IMR-90 (cell line): ENCODE measurements at regions not wholly inside any gene's neighbourhood (a gene's known extent, or its start where the extent isn't known, plus 50 kb on each side); places are given as distances from the start of the nearest gene placed in this dataset.
A peak's percentile ranks its signal among the peaks of the same experiment; 100 is the strongest.

Experiments used
- ATAC-seq: fragments of 200-7000 bp; cut with Tn5 transposase; 2 replicates; pipeline ENCODE4 v1.9.1; 2020; ENCODE audit warnings: low read depth, mild to moderate bottlenecking, moderate library complexity
- BruUV-seq: library from RNA; stranded (reverse); fragments of 400-500 nt; replicated peaks from 2 replicates; lab custom pipeline; 2021; lab: Mats Ljungman, UMichigan
- CTCF ChIA-PET: fragments of 300-600 bp; formaldehyde crosslinking; extraction: SDS; loops from one replicate; lab custom pipeline; 2021; ENCODE audit warnings: antibody characterized with exemption; lab: Yijun Ruan, JAX
- POLR2A ChIA-PET: fragments of 300-600 bp; sonication (Branson Sonifier 250); formaldehyde crosslinking; loops from one replicate; lab custom pipeline; 2022; ENCODE audit warnings: antibody characterized with exemption; ENCODE audit not compliant: unreplicated experiment; lab: Charles Lee
- DNase-seq: peaks from one replicate; pipeline ENCODE4 v3.0.0; 2013
- H2AFZ ChIP-seq: replicated peaks from 2 replicates; pipeline ENCODE3; 2013; ENCODE audit warnings: low read length, mild to moderate bottlenecking; ENCODE audit not compliant: poor library complexity
- H2AK5ac ChIP-seq: 2 replicates; pipeline ENCODE4 v1.6.1; 2013; ENCODE audit warnings: low read depth, low read length, inconsistent platforms
- H2AK9ac ChIP-seq: replicated peaks from 2 replicates; pipeline ENCODE3; 2013; ENCODE audit warnings: mild to moderate bottlenecking, low read depth, low read length, moderate library complexity; ENCODE audit not compliant: poor library complexity
- H2BK120ac ChIP-seq: 2 replicates; pipeline ENCODE4 v1.6.1; 2013; ENCODE audit warnings: low read depth, low read length, inconsistent platforms
- H2BK15ac ChIP-seq: 3 replicates; pipeline ENCODE4 v1.6.1; 2013; ENCODE audit warnings: low read depth, low read length, inconsistent platforms
- H2BK20ac ChIP-seq: 2 replicates; pipeline ENCODE4 v1.6.1; 2013; ENCODE audit warnings: low read depth, mild to moderate bottlenecking, inconsistent platforms, low read length, moderate library complexity
- H2BK5ac ChIP-seq: 2 replicates; pipeline ENCODE4 v1.6.1; 2013; ENCODE audit warnings: mild to moderate bottlenecking, low read depth, low read length, inconsistent platforms; ENCODE audit not compliant: poor library complexity, severe bottlenecking
- H3K14ac ChIP-seq: replicated peaks from 2 replicates; pipeline ENCODE4 v1.6.1; 2013; ENCODE audit warnings: low read depth, low read length, inconsistent platforms
- H3K18ac ChIP-seq: 2 replicates; pipeline ENCODE4 v1.6.1; 2013; ENCODE audit warnings: low read depth, low read length, control low read depth
- H3K23ac ChIP-seq: 2 replicates; pipeline ENCODE4 v1.6.1; 2013; ENCODE audit warnings: low read depth, low read length, inconsistent platforms
- H3K27ac ChIP-seq: 2 replicates; pipeline ENCODE4 v1.5.1; 2013; ENCODE audit warnings: mild to moderate bottlenecking, control low read depth, low read length; ENCODE audit not compliant: insufficient read depth
- H3K27me3 ChIP-seq: 2 replicates; pipeline ENCODE4 v1.6.1; 2013; ENCODE audit warnings: low read length; ENCODE audit not compliant: control insufficient read depth, insufficient read depth
- H3K36me3 ChIP-seq: 2 replicates; pipeline ENCODE4 v1.6.1; 2013; ENCODE audit warnings: low read length, mixed read lengths; ENCODE audit not compliant: control insufficient read depth, insufficient read depth
- H3K4ac ChIP-seq: 2 replicates; pipeline ENCODE4 v1.6.1; 2013; ENCODE audit warnings: low read depth, low read length, inconsistent platforms
- H3K4me1 ChIP-seq: 2 replicates; pipeline ENCODE4 v1.6.1; 2013; ENCODE audit warnings: low read length, mixed read lengths; ENCODE audit not compliant: control insufficient read depth, insufficient read depth
- H3K4me2 ChIP-seq: 2 replicates; pipeline ENCODE4 v1.6.1; 2013; ENCODE audit warnings: low read depth, mild to moderate bottlenecking, control low read depth, low read length, moderate library complexity
- H3K4me3 ChIP-seq: 2 replicates; pipeline ENCODE4 v1.5.1; 2013; ENCODE audit warnings: low read depth, mild to moderate bottlenecking, control low read depth, low read length, moderate library complexity; ENCODE audit not compliant: insufficient read depth
- H3K56ac ChIP-seq: 2 replicates; pipeline ENCODE4 v1.6.1; 2013; ENCODE audit warnings: low read length, inconsistent platforms; ENCODE audit not compliant: insufficient read depth; ENCODE audit errors: extremely low read depth
- H3K79me1 ChIP-seq, 2 experiments: 2 replicates each; pipeline ENCODE4 v1.6.1; 2013; ENCODE audit warnings: low read length in 2 of 2, inconsistent platforms in 1 of 2, low read depth in 1 of 2
- H3K9ac ChIP-seq: 2 replicates; pipeline ENCODE4 v1.6.1; 2013; ENCODE audit warnings: low read depth, low read length, control low read depth
- H3K9me1 ChIP-seq: 2 replicates; pipeline ENCODE4 v1.6.1; 2013; ENCODE audit warnings: low read length, inconsistent platforms; ENCODE audit not compliant: insufficient read depth
- H3K9me3 ChIP-seq: 2 replicates; pipeline ENCODE4 v1.6.1; 2013; ENCODE audit warnings: low read length; ENCODE audit not compliant: control insufficient read depth, insufficient read depth
- H4K20me1 ChIP-seq: 2 replicates; pipeline ENCODE4 v1.6.1; 2013; ENCODE audit warnings: low read length, inconsistent platforms; ENCODE audit not compliant: insufficient read depth
- H4K5ac ChIP-seq: 2 replicates; pipeline ENCODE4 v1.6.1; 2013; ENCODE audit warnings: mild to moderate bottlenecking, low read depth, low read length, control low read depth
- H4K8ac ChIP-seq, 2 experiments: 2 replicates each; pipeline ENCODE4 v1.6.1; 2013; ENCODE audit warnings: low read depth in 2 of 2, low read length in 2 of 2, control low read depth in 1 of 2, inconsistent platforms in 1 of 2
- H4K91ac ChIP-seq: 2 replicates; pipeline ENCODE4 v1.6.1; 2013; ENCODE audit warnings: low read depth, low read length, inconsistent platforms; ENCODE audit not compliant: insufficient read depth
- BHLHE40 ChIP-seq: fragments of 150-350 bp; IDR thresholded peaks from 2 replicates; pipeline ENCODE4 v1.6.1; 2016; ENCODE audit warnings: mild to moderate bottlenecking, low read depth, low read length
- CEBPB ChIP-seq: IDR thresholded peaks from 2 replicates; pipeline ENCODE4 v1.6.1; 2012; ENCODE audit warnings: low read depth, low read length, improper control_type of control experiment
- CHD1 ChIP-seq: IDR thresholded peaks from 2 replicates; pipeline ENCODE4 v1.6.1; 2012; ENCODE audit warnings: low read depth, low read length, improper control_type of control experiment
- CTCF ChIP-seq: conservative IDR thresholded peaks from 2 replicates; pipeline ENCODE4 v1.5.1; 2012; ENCODE audit warnings: mild to moderate bottlenecking, low read depth, low read length, improper control_type of control experiment
- FOS ChIP-seq: fragments of 150-350 bp; IDR thresholded peaks from 2 replicates; pipeline ENCODE4 v1.6.1; 2016; ENCODE audit warnings: low read depth, low read length
- MAFK ChIP-seq: IDR thresholded peaks from 2 replicates; pipeline ENCODE4 v1.6.1; 2012; ENCODE audit warnings: low read depth, low read length, improper control_type of control experiment
- MAZ ChIP-seq: IDR thresholded peaks from 2 replicates; pipeline ENCODE4 v1.6.1; 2012; ENCODE audit warnings: low read depth, mild to moderate bottlenecking, low read length, improper control_type of control experiment, moderate library complexity, borderline replicate concordance
- MXI1 ChIP-seq: IDR thresholded peaks from 2 replicates; pipeline ENCODE4 v1.6.1; 2012; ENCODE audit warnings: low read depth, mild to moderate bottlenecking, low read length, moderate library complexity, borderline replicate concordance
- NFE2L2 ChIP-seq: fragments of 150-350 bp; IDR thresholded peaks from 2 replicates; pipeline ENCODE4 v1.6.1; 2016; ENCODE audit warnings: low read depth, mild to moderate bottlenecking, low read length
- POLR2A ChIP-seq: IDR thresholded peaks from 2 replicates; pipeline ENCODE4 v1.6.1; 2012; ENCODE audit warnings: mild to moderate bottlenecking, low read depth, low read length
- RAD21 ChIP-seq: IDR thresholded peaks from 2 replicates; pipeline ENCODE4 v1.6.1; 2012; ENCODE audit warnings: low read length, improper control_type of control experiment
- RCOR1 ChIP-seq: IDR thresholded peaks from 2 replicates; pipeline ENCODE4 v1.6.1; 2012; ENCODE audit warnings: mild to moderate bottlenecking, low read length, improper control_type of control experiment; ENCODE audit not compliant: insufficient replicate concordance
- RFX5 ChIP-seq: IDR thresholded peaks from 2 replicates; pipeline ENCODE4 v1.8.0; 2012; ENCODE audit warnings: low read depth, mild to moderate bottlenecking, low read length, moderate library complexity
- SMC3 ChIP-seq: fragments of 150-350 bp; IDR thresholded peaks from 2 replicates; pipeline ENCODE4 v1.6.1; 2016; ENCODE audit warnings: low read depth, mild to moderate bottlenecking, antibody characterized with exemption, low read length, moderate library complexity
- WGBS, 2 experiments: methylation state at CpG; one replicate each; pipeline versions ENCODE4 v1.1.5 to v1.1.7; 2013; ENCODE audit warnings: missing lambda C conversion rate in 2 of 2; ENCODE audit not compliant: insufficient read length in 1 of 2; ENCODE audit errors: extremely low coverage in 2 of 2; 5-methylcytosine and 5-hydroxymethylcytosine counted together
- dilution Hi-C: fragments of 300-500 bp; cut with HindIII; formaldehyde crosslinking; loops from one replicate; pipeline ENCODE4 v1.14.3; 2018; ENCODE audit warnings: low sequenced_read_pairs; ENCODE audit not compliant: unreplicated experiment
- in situ Hi-C: fragments of 300-500 bp; cut with MboI; formaldehyde crosslinking; loops from 3 replicates; pipeline ENCODE4 v1.14.3; 2019; ENCODE audit warnings: low sequenced_read_pairs, inconsistent platforms, mixed read lengths
- intact Hi-C: fragments of 100-400 bp; cut with micrococcal nuclease; formaldehyde crosslinking; loops from 2 replicates; pipeline ENCODE4 v1.10.0; 2022
- TF ChIP-seq, protein P1 (sequence below): fragments of 150-350 bp; IDR thresholded peaks from 2 replicates; pipeline ENCODE4 v1.6.1; 2017; ENCODE audit warnings: mild to moderate bottlenecking, antibody characterized with exemption, low read length, low read depth
- TF ChIP-seq, protein P2 (sequence below): fragments of 150-350 bp; IDR thresholded peaks from 2 replicates; pipeline ENCODE4 v1.6.1; 2016; ENCODE audit warnings: low read depth, mild to moderate bottlenecking, low read length, moderate library complexity, borderline replicate concordance

- Histone ChIP-seq H3K9ac (no peak overlapping the region), H3K27ac (no peak overlapping the region; the same call in 1 of the 2 replicates), H3K4ac (peak overlapping the region; percentile 97), H3K4me3 (no peak overlapping the region), H3K9me3 (peaks cover 5% of the 10 kb centered on the region), H2BK120ac (peak overlapping the region; percentile 99), H3K4me2 (no peak overlapping the region), H3K18ac (peak overlapping the region; percentile 33; the same call in 1 of the 2 replicates), H3K23ac (no peak overlapping the region), H2AK9ac (no peak overlapping the region), H2BK15ac (peak overlapping the region; percentile 80; the same call in 2 of the 3 replicates), H4K5ac (no peak overlapping the region; the same call in 1 of the 2 replicates), H4K20me1 (no peaks in the 10 kb centered on the region), H2BK20ac (peak overlapping the region; percentile 99), H3K27me3 (no peaks in the 10 kb centered on the region), H2AK5ac (peak overlapping the region; percentile 86), H3K14ac (peak overlapping the region; percentile 97; the same call in 1 of the 2 replicates), H3K9me1 (peaks cover 17% of the 10 kb centered on the region), H4K8ac (peak overlapping the region; percentile 52 to 94), H3K36me3 (no peaks in the 10 kb centered on the region), H3K56ac (no peak overlapping the region), H2AFZ (no peak overlapping the region), H3K4me1 (peaks cover 30% of the 10 kb centered on the region), H4K91ac (peak overlapping the region; percentile 95; the same call in 1 of the 2 replicates), H2BK5ac (no peak overlapping the region), H3K79me1 (peaks cover 0 to 24% of the 10 kb centered on the region in 2 experiments; a peak in 2 of 4 replicates)
- in situ Hi-C loops (no loop called here), dilution Hi-C loops (no loop called here), intact Hi-C loops (no loop called here)
- DNase-seq (no peak), ATAC-seq (no peak)
- no CpG with 5 or more reads among the region's 2 CpGs for WGBS, 2 experiments
- ChIA-PET POLR2A (no interaction called here), CTCF (no interaction called here)
- no TSS peak for BruUV-seq
- TF ChIP-seq BHLHE40 (no peak), RFX5 (no peak), SMC3 (no peak), CHD1 (no peak), FOS (no peak), MAFK (no peak), MAZ (no peak), POLR2A (no peak), RCOR1 (no peak), MXI1 (no peak), CEBPB (no peak), CTCF (no peak), RAD21 (no peak), NFE2L2 (no peak)
- TF ChIP-seq, protein P1, sequence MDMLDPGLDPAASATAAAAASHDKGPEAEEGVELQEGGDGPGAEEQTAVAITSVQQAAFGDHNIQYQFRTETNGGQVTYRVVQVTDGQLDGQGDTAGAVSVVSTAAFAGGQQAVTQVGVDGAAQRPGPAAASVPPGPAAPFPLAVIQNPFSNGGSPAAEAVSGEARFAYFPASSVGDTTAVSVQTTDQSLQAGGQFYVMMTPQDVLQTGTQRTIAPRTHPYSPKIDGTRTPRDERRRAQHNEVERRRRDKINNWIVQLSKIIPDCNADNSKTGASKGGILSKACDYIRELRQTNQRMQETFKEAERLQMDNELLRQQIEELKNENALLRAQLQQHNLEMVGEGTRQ: no peak
- TF ChIP-seq, protein P2, sequence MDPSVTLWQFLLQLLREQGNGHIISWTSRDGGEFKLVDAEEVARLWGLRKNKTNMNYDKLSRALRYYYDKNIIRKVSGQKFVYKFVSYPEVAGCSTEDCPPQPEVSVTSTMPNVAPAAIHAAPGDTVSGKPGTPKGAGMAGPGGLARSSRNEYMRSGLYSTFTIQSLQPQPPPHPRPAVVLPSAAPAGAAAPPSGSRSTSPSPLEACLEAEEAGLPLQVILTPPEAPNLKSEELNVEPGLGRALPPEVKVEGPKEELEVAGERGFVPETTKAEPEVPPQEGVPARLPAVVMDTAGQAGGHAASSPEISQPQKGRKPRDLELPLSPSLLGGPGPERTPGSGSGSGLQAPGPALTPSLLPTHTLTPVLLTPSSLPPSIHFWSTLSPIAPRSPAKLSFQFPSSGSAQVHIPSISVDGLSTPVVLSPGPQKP: no peak
Measured at GRCh38 chr2:234669001-234669400, 172.1 kb upstream of the ARL4C start.
